Liver (tissue), 8 donors: ENCODE measurements at regions not wholly inside any gene's neighbourhood (a gene's known extent, or its start where the extent isn't known, plus 50 kb on each side); places are given as distances from the start of the nearest gene placed in this dataset.

ENCODE experiments used
- DNase-seq: peaks from one replicate; pipeline ENCODE4 v3.0.0-alpha.2; 2017; ENCODE audit warnings: low spot score
- H3K27ac ChIP-seq, 2 donors: one replicate each; pipeline ENCODE4 v1.7.0; 2013; ENCODE audit warnings: inconsistent platforms in 2 of 2, low read length in 2 of 2, control low read depth in 1 of 2, low read depth in 1 of 2, mild to moderate bottlenecking in 1 of 2
- H3K27me3 ChIP-seq, 4 donors: one replicate each; pipeline versions ENCODE4 v1.6.1 to v1.7.0; 2013; ENCODE audit warnings: low read length in 3 of 4, inconsistent platforms in 1 of 4, mild to moderate bottlenecking in 1 of 4, moderate library complexity in 1 of 4; ENCODE audit not compliant: control insufficient read depth in 4 of 4, insufficient read depth in 4 of 4
- H3K36me3 ChIP-seq, 4 donors: one replicate each; pipeline versions ENCODE4 v1.6.1 to v1.7.0; 2013; ENCODE audit warnings: low read length in 3 of 4, mild to moderate bottlenecking in 3 of 4, low read depth in 1 of 4, moderate library complexity in 1 of 4; ENCODE audit not compliant: control insufficient read depth in 4 of 4, insufficient read depth in 3 of 4
- H3K4me1 ChIP-seq, 4 donors: one replicate each; pipeline versions ENCODE4 v1.6.1 to v1.7.0; 2013; ENCODE audit warnings: low read length in 3 of 4, mild to moderate bottlenecking in 3 of 4, moderate library complexity in 1 of 4; ENCODE audit not compliant: control insufficient read depth in 4 of 4, insufficient read depth in 4 of 4
- H3K4me3 ChIP-seq, 3 donors: one replicate each; pipeline versions ENCODE4 v1.6.1 to v1.7.0; 2013; ENCODE audit warnings: low read length in 3 of 3, control low read depth in 1 of 3, low read depth in 1 of 3, mild to moderate bottlenecking in 1 of 3
- H3K9ac ChIP-seq, 2 donors: one replicate each; pipeline ENCODE4 v1.7.0; 2013; ENCODE audit warnings: low read length in 2 of 2, mild to moderate bottlenecking in 2 of 2, moderate library complexity in 2 of 2, control low read depth in 1 of 2, low read depth in 1 of 2
- H3K9me3 ChIP-seq, 4 donors: one replicate each; pipeline versions ENCODE4 v1.6.1 to v1.7.0; 2013; ENCODE audit warnings: low read length in 3 of 4; ENCODE audit not compliant: control insufficient read depth in 4 of 4
- ATF3 ChIP-seq: IDR thresholded peaks from 2 replicates; pipeline ENCODE4 v1.6.1; 2016; ENCODE audit warnings: antibody characterized with exemption
- CTCF ChIP-seq: fragments of 150-350 bp; IDR thresholded peaks from 2 replicates; pipeline ENCODE4 v1.5.1; 2017; ENCODE audit warnings: improper control_type of control experiment, low read depth, low read length; ENCODE audit not compliant: missing input control
- EGR1 ChIP-seq, 2 donors: IDR thresholded peaks; 2 replicates each; pipeline ENCODE4 v1.6.1; 2016 to 2018; ENCODE audit warnings: antibody characterized with exemption in 2 of 2, low read depth in 2 of 2
- FOXA1 ChIP-seq: IDR thresholded peaks from 2 replicates; pipeline ENCODE4 v1.6.1; 2016; ENCODE audit warnings: antibody characterized with exemption
- FOXA2 ChIP-seq: IDR thresholded peaks from 2 replicates; pipeline ENCODE4 v1.6.1; 2016; ENCODE audit warnings: antibody characterized with exemption
- GABPA ChIP-seq, 2 donors: IDR thresholded peaks in 1 of 2; conservative IDR thresholded peaks in 1 of 2; 2 replicates each; pipeline ENCODE4 v1.6.1; 2016; ENCODE audit warnings: antibody characterized with exemption in 2 of 2, mild to moderate bottlenecking in 1 of 2, moderate library complexity in 1 of 2
- HNF4A ChIP-seq, 2 donors: conservative IDR thresholded peaks; 2 replicates each; pipeline ENCODE4 v1.6.1; 2016; ENCODE audit warnings: antibody characterized with exemption in 2 of 2, mild to moderate bottlenecking in 2 of 2
- HNF4G ChIP-seq: IDR thresholded peaks from 2 replicates; pipeline ENCODE4 v1.6.1; 2016; ENCODE audit warnings: antibody characterized with exemption
- JUND ChIP-seq, 2 donors: IDR thresholded peaks; 2 replicates each; pipeline ENCODE4 v1.6.1; 2016; ENCODE audit warnings: antibody characterized with exemption in 2 of 2
- MAX ChIP-seq: IDR thresholded peaks from 2 replicates; pipeline ENCODE4 v1.6.1; 2016; ENCODE audit warnings: antibody characterized with exemption
- NR2F2 ChIP-seq: IDR thresholded peaks from 2 replicates; pipeline ENCODE4 v1.6.1; 2016; ENCODE audit warnings: antibody characterized with exemption
- RAD21 ChIP-seq, 2 donors: IDR thresholded peaks; 2 replicates each; pipeline ENCODE4 v1.6.1; 2016; ENCODE audit warnings: antibody characterized with exemption in 2 of 2, mild to moderate bottlenecking in 2 of 2
- REST ChIP-seq: IDR thresholded peaks from 2 replicates; pipeline ENCODE4 v1.6.1; 2016; ENCODE audit warnings: antibody characterized with exemption, mild to moderate bottlenecking
- RXRA ChIP-seq, 2 donors: IDR thresholded peaks; 2 replicates each; pipeline ENCODE4 v1.6.1; 2017 to 2018; ENCODE audit warnings: antibody characterized with exemption in 2 of 2, mild to moderate bottlenecking in 1 of 2
- SP1 ChIP-seq: IDR thresholded peaks from 2 replicates; pipeline ENCODE4 v1.6.1; 2018; ENCODE audit warnings: antibody characterized with exemption, mild to moderate bottlenecking
- TAF1 ChIP-seq: conservative IDR thresholded peaks from 2 replicates; pipeline ENCODE4 v1.6.1; 2016; ENCODE audit warnings: antibody characterized with exemption, mild to moderate bottlenecking
- YY1 ChIP-seq: IDR thresholded peaks from 2 replicates; pipeline ENCODE4 v1.6.1; 2016; ENCODE audit warnings: antibody characterized with exemption, mild to moderate bottlenecking
- ZBTB33 ChIP-seq: IDR thresholded peaks from 2 replicates; pipeline ENCODE4 v1.6.1; 2016; ENCODE audit warnings: antibody characterized with exemption
- WGBS: extraction: QIAGEN DNeasy Blood & Tissue Kit; methylation state at CpG from one replicate; pipeline ENCODE4 v1.1.7; 2013; 5-methylcytosine and 5-hydroxymethylcytosine counted together
- donor health status: healthy.
- donor health status: healthy.
- donor health status: healthy.
- donor health status: healthy.
- donor health status: healthy.

- H3K4me3 ChIP-seq, result no peak overlapping the region
- no peaks in the 10 kb centered on the region for H3K4me1 ChIP-seq
- H3K27ac ChIP-seq, result no peak overlapping the region
- DNase-seq, result no peak
- H3K27me3 ChIP-seq, result no peaks in the 10 kb centered on the region
- H3K9me3 ChIP-seq, result no peaks in the 10 kb centered on the region
- TF ChIP-seq FOXA1 (no peak), TAF1 (no peak), YY1 (no peak), JUND (IDR thresholded peaks at IDR 0.05) (no peak), CTCF (no peak), ATF3 (no peak)
- H3K36me3 ChIP-seq, result no peaks in the 10 kb centered on the region
- no peak overlapping the region for H3K9ac ChIP-seq
- 71% methylated on average over 1 of the region's 1 CpG for WGBS
Measured at GRCh38 chr9:117473293-117473692, 58.4 kb upstream of the ASTN2 start.

GRCh38 chr9:117470902-117471301 is 56.0 kb upstream of the ASTN2 start:
- no peak for DNase-seq
- Histone ChIP-seq H3K4me3 (no peak overlapping the region), H3K27me3 (no peaks in the 10 kb centered on the region), H3K27ac (no peak overlapping the region), H3K36me3 (no peaks in the 10 kb centered on the region), H3K9ac (no peak overlapping the region), H3K9me3 (no peaks in the 10 kb centered on the region), H3K4me1 (no peaks in the 10 kb centered on the region)
- TF ChIP-seq YY1, result no peak
- no peak for TF ChIP-seq MAX
- no peak for TF ChIP-seq FOXA1
- TF ChIP-seq NR2F2, result no peak
- TF ChIP-seq RAD21 (IDR thresholded peaks at IDR 0.05), result no peak
- TF ChIP-seq RXRA (IDR thresholded peaks at IDR 0.05), result no peak
- no peak for TF ChIP-seq REST
- TF ChIP-seq HNF4A (conservative IDR thresholded peaks at IDR 0.05), result no peak
- TF ChIP-seq GABPA (IDR thresholded peaks at IDR 0.05 in 1 of 2, conservative IDR thresholded peaks at IDR 0.05 in 1 of 2), result no peak
- no peak for TF ChIP-seq EGR1 (IDR thresholded peaks at IDR 0.05; ENCODE audit: low read depth in 2 of 2)
- no peak for TF ChIP-seq FOXA2
- TF ChIP-seq ZBTB33, result no peak
- no peak for TF ChIP-seq HNF4G
- no peak for TF ChIP-seq CTCF
- no peak for TF ChIP-seq ATF3
- TF ChIP-seq TAF1, result no peak
- no peak for TF ChIP-seq SP1
- TF ChIP-seq JUND (IDR thresholded peaks at IDR 0.05), result no peak
- 33% methylated on average over 2 of the region's 2 CpGs for WGBS
